HEK293 (cell line): ENCODE measurements at regions not wholly inside any gene's neighbourhood (a gene's known extent, or its start where the extent isn't known, plus 50 kb on each side); places are given as distances from the start of the nearest gene placed in this dataset.
"Not testable (repeated sequence)": the region's sequence is repeated elsewhere in the genome, so short reads cannot be mapped to it uniquely, and the experiment has no call there.

ENCODE experiments used
- CTCF ChIA-PET: fragments of 350-600 bp; formaldehyde crosslinking; extraction: SDS; loops from one replicate; lab custom pipeline; 2021; ENCODE audit warnings: antibody characterized with exemption; lab: Yijun Ruan, JAX
- POLR2A ChIA-PET: fragments of 300-600 bp; formaldehyde crosslinking; extraction: SDS; loops from one replicate; lab custom pipeline; 2020; ENCODE audit warnings: antibody characterized with exemption, inconsistent platforms; lab: Yijun Ruan, JAX
- H3K27ac ChIP-seq: fragments of 200-500 bp; sonication (Bioruptor generic); 2 replicates; pipeline ENCODE4 v1.5.1; 2014; ENCODE audit warnings: low read depth, low read length, control low read depth, inconsistent platforms; ENCODE audit errors: extremely low read depth
- H3K36me3 ChIP-seq, 2 experiments: fragments of 200-500 bp in 1 of 2; sonication (Bioruptor generic) in 1 of 2; 1 replicate in 1 of 2; 2 replicates in 1 of 2; pipeline ENCODE4 v1.5.1; 2014 to 2017; ENCODE audit warnings: inconsistent platforms in 2 of 2, low read length in 2 of 2; ENCODE audit not compliant: control insufficient read depth in 2 of 2, insufficient read depth in 1 of 2
- H3K4me1 ChIP-seq: fragments of 200-500 bp; sonication (Bioruptor generic); 2 replicates; pipeline ENCODE4 v1.5.1; 2014; ENCODE audit warnings: mild to moderate bottlenecking, low read length, inconsistent platforms; ENCODE audit not compliant: control insufficient read depth, insufficient read depth
- H3K4me3 ChIP-seq: 2 replicates; pipeline ENCODE4 v1.5.1; 2011; ENCODE audit warnings: low read depth, mild to moderate bottlenecking, control low read depth, low read length, moderate library complexity
- H3K9me3 ChIP-seq: fragments of 200-500 bp; sonication (Bioruptor generic); 2 replicates; pipeline ENCODE4 v1.5.1; 2014; ENCODE audit warnings: low read depth, low read length, inconsistent platforms; ENCODE audit not compliant: control insufficient read depth, insufficient read depth
- GLI2 ChIP-seq: fragments of 450-650 bp; formaldehyde crosslinking; IDR thresholded peaks from 2 replicates; pipeline ENCODE4; 2017; ENCODE audit warnings: missing biosample characterization, missing genetic modification characterization, low read depth, borderline replicate concordance
- HOXC10 ChIP-seq: sonication (generic); formaldehyde crosslinking; IDR thresholded peaks from 2 replicates; pipeline ENCODE4 v1.8.1; 2023; ENCODE audit warnings: mild to moderate bottlenecking, missing genetic modification reagents
- KLF9 ChIP-seq: fragments of 450-650 bp; formaldehyde crosslinking; IDR thresholded peaks from 2 replicates; pipeline ENCODE4 v1.5.1; 2016; ENCODE audit warnings: missing biosample characterization, missing genetic modification characterization, low read depth
- PRDM6 ChIP-seq: fragments of 450-650 bp; formaldehyde crosslinking; IDR thresholded peaks from 2 replicates; pipeline ENCODE4 v1.5.1; 2017; ENCODE audit warnings: missing biosample characterization, missing genetic modification characterization
- ZBTB7A ChIP-seq: fragments of 450-650 bp; formaldehyde crosslinking; IDR thresholded peaks from 2 replicates; pipeline ENCODE4 v1.5.1; 2016; ENCODE audit warnings: low read depth, missing biosample characterization, missing genetic modification characterization
- ZBTB8A ChIP-seq: fragments of 450-650 bp; formaldehyde crosslinking; IDR thresholded peaks from 2 replicates; pipeline ENCODE4 v1.5.1; 2016; ENCODE audit warnings: missing biosample characterization, missing genetic modification characterization
- ZNF114 ChIP-seq: fragments of 450-650 bp; formaldehyde crosslinking; IDR thresholded peaks from 2 replicates; pipeline ENCODE4 v1.5.0; 2017; ENCODE audit warnings: missing biosample characterization, missing genetic modification characterization
- ZNF121 ChIP-seq: fragments of 450-650 bp; formaldehyde crosslinking; IDR thresholded peaks from 2 replicates; pipeline ENCODE4 v1.5.1; 2016; ENCODE audit warnings: missing biosample characterization, missing genetic modification characterization
- ZNF157 ChIP-seq: fragments of 450-650 bp; formaldehyde crosslinking; IDR thresholded peaks from 2 replicates; pipeline ENCODE4 v1.5.1; 2016; ENCODE audit warnings: missing biosample characterization, missing genetic modification characterization
- ZNF23 ChIP-seq: fragments of 450-650 bp; formaldehyde crosslinking; IDR thresholded peaks from 2 replicates; pipeline ENCODE4 v1.5.1; 2016; ENCODE audit warnings: missing biosample characterization, missing genetic modification characterization, borderline replicate concordance
- ZNF24 ChIP-seq: fragments of 450-650 bp; formaldehyde crosslinking; IDR thresholded peaks from 2 replicates; pipeline ENCODE4 v1.5.1; 2016; ENCODE audit warnings: missing biosample characterization, missing genetic modification characterization
- ZNF302 ChIP-seq: fragments of 450-650 bp; formaldehyde crosslinking; IDR thresholded peaks from 2 replicates; pipeline ENCODE4 v1.5.1; 2016; ENCODE audit warnings: missing biosample characterization, missing genetic modification characterization, low read depth
- ZNF350 ChIP-seq: fragments of 450-650 bp; formaldehyde crosslinking; IDR thresholded peaks from 2 replicates; pipeline ENCODE4 v1.5.0; 2017; ENCODE audit warnings: missing biosample characterization, mild to moderate bottlenecking, missing genetic modification characterization
- ZNF354C ChIP-seq: fragments of 450-650 bp; formaldehyde crosslinking; IDR thresholded peaks from 2 replicates; pipeline ENCODE4 v1.5.1; 2016; ENCODE audit warnings: missing biosample characterization, missing genetic modification characterization, low read depth, borderline replicate concordance
- ZNF473 ChIP-seq: fragments of 450-650 bp; formaldehyde crosslinking; IDR thresholded peaks from 2 replicates; pipeline ENCODE4 v1.5.1; 2017; ENCODE audit warnings: missing biosample characterization, missing genetic modification characterization
- ZNF555 ChIP-seq: fragments of 450-650 bp; formaldehyde crosslinking; conservative IDR thresholded peaks from 2 replicates; pipeline ENCODE4 v1.5.1; 2017; ENCODE audit warnings: missing biosample characterization, mild to moderate bottlenecking, missing genetic modification characterization, inconsistent platforms
- ZNF571 ChIP-seq: fragments of 450-650 bp; formaldehyde crosslinking; IDR thresholded peaks from 2 replicates; pipeline ENCODE4 v1.5.0; 2017; ENCODE audit warnings: missing biosample characterization, missing genetic modification characterization
- ZNF645 ChIP-seq: fragments of 450-650 bp; formaldehyde crosslinking; IDR thresholded peaks from 2 replicates; pipeline ENCODE4; 2016; ENCODE audit warnings: missing biosample characterization, missing genetic modification characterization
- ZNF654 ChIP-seq: fragments of 450-650 bp; formaldehyde crosslinking; IDR thresholded peaks from 2 replicates; pipeline ENCODE4 v1.5.1; 2016; ENCODE audit warnings: low read depth, missing biosample characterization, missing genetic modification characterization

GRCh38 chrX:44055638-44056037 lies 82.4 kb upstream of the NDP start:
- H3K9me3 ChIP-seq = no peaks in the 10 kb centered on the region
- no peak for TF ChIP-seq ZNF24 (tag by site-specific recombination)
- TF ChIP-seq HOXC10 (CRISPR knock-in tag) = no peak
- no peak for TF ChIP-seq ZNF114 (tag by site-specific recombination)
- no peak for TF ChIP-seq ZNF571 (tag by site-specific recombination)
- TF ChIP-seq ZNF23 (tag by site-specific recombination) = no peak
- no peak for TF ChIP-seq ZNF302 (tag by site-specific recombination)
- TF ChIP-seq GLI2 = no peak
- TF ChIP-seq ZBTB8A = no peak
- no peak for TF ChIP-seq ZNF350 (tag by site-specific recombination)
- TF ChIP-seq ZNF473 (tag by site-specific recombination) = no peak
- TF ChIP-seq ZNF157 (tag by site-specific recombination) = no peak
- TF ChIP-seq ZNF354C (tag by site-specific recombination) = no peak
- TF ChIP-seq KLF9 (tag by site-specific recombination) = no peak
- TF ChIP-seq ZBTB7A (tag by site-specific recombination) = no peak
- TF ChIP-seq, all 188 proteins: peak for 0
- CTCF ChIA-PET = interaction anchor here (0.5 to 2.0 kb wide), 2 partner anchors 17 to 150 kb away, joined by 3 to 6 read pairs; no protein-coding TSS in a partner anchor
- H3K27ac ChIP-seq = no peak overlapping the region
- H3K36me3 ChIP-seq = no peaks in the 10 kb centered on the region
- POLR2A ChIA-PET = no interaction called here
- no peaks in the 10 kb centered on the region for H3K4me1 ChIP-seq
- no peak overlapping the region for H3K4me3 ChIP-seq

- CTCF ChIA-PET = interaction anchor here (0.5 to 2.0 kb wide), 3 partner anchors 10 to 150 kb away, joined by 3 to 6 read pairs (median 4); no protein-coding TSS in a partner anchor
- TF ChIP-seq ZNF121 (tag by site-specific recombination) (no peak), ZNF654 (no peak), ZNF645 (tag by site-specific recombination) (no peak), PRDM6 (tag by site-specific recombination) (no peak), ZNF555 (tag by site-specific recombination) (no peak), ZNF571 (tag by site-specific recombination) (no peak)
- no peak overlapping the region for H3K27ac ChIP-seq
- H3K9me3 ChIP-seq = no peaks in the 10 kb centered on the region
- no peak overlapping the region for H3K4me3 ChIP-seq
- H3K4me1 ChIP-seq = no peaks in the 10 kb centered on the region
- H3K36me3 ChIP-seq = no peaks in the 10 kb centered on the region
- POLR2A ChIA-PET = no interaction called here
These were observed 81.8 kb upstream of the NDP start for GRCh38 chrX:44054863-44055601.

- H3K36me3 ChIP-seq, POLR2A ChIA-PET: not testable (repeated sequence)
- CTCF ChIA-PET = interaction anchor here (1.0 to 1.4 kb wide), 3 partner anchors 9 to 87 kb away, joined by 3 to 4 read pairs (median 3); no protein-coding TSS in a partner anchor
These were observed 71.9 kb upstream of the NDP start for GRCh38 chrX:44045106-44045505.

More at GRCh38 chrX:44045106-44045505, 71.9 kb upstream of the NDP start:
- not testable (repeated sequence) for H3K9me3 ChIP-seq, H3K4me3 ChIP-seq, H3K27ac ChIP-seq, H3K4me1 ChIP-seq
